Endodermal cell (in vitro differentiated cells): ENCODE measurements at regions not wholly inside any gene's neighbourhood (a gene's known extent, or its start where the extent isn't known, plus 50 kb on each side); places are given as distances from the start of the nearest gene placed in this dataset.

Experiments
- DNase-seq: peaks from one replicate; pipeline ENCODE4 v3.0.0-alpha.2; 2017
- H3K27ac ChIP-seq: 2 replicates; pipeline ENCODE4 v1.5.1; 2013; ENCODE audit warnings: mild to moderate bottlenecking, low read depth, low read length, moderate library complexity
- H3K27me3 ChIP-seq: 2 replicates; pipeline ENCODE4 v1.6.1; 2013; ENCODE audit warnings: mild to moderate bottlenecking, low read length, moderate library complexity; ENCODE audit not compliant: insufficient read depth, control insufficient read depth, poor library complexity, severe bottlenecking
- H3K36me3 ChIP-seq: 2 replicates; pipeline ENCODE4 v1.7.0; 2013; ENCODE audit warnings: mild to moderate bottlenecking, low read length, moderate library complexity; ENCODE audit not compliant: control insufficient read depth, insufficient read depth
- H3K4me1 ChIP-seq: one replicate; pipeline ENCODE4 v1.7.0; 2013; ENCODE audit warnings: low read length; ENCODE audit not compliant: control insufficient read depth, insufficient read depth
- H3K4me3 ChIP-seq: 2 replicates; pipeline ENCODE4 v1.5.1; 2013; ENCODE audit warnings: mild to moderate bottlenecking, low read length, moderate library complexity
- H3K9ac ChIP-seq: 2 replicates; pipeline ENCODE4 v1.6.1; 2013; ENCODE audit warnings: mild to moderate bottlenecking, low read length, moderate library complexity; ENCODE audit not compliant: poor library complexity, severe bottlenecking; ENCODE audit errors: extremely low read depth
- H3K9me3 ChIP-seq: 2 replicates; pipeline ENCODE4 v1.6.1; 2013; ENCODE audit warnings: mild to moderate bottlenecking, low read length, moderate library complexity; ENCODE audit not compliant: control insufficient read depth
- H3K27ac Mint-ChIP-seq: 2 replicates; pipeline ENCODE4 v1.8.0; 2020; ENCODE audit warnings: mixed read lengths
- H3K27me3 Mint-ChIP-seq: 2 replicates; pipeline ENCODE4 v1.8.0; 2021; ENCODE audit warnings: mild to moderate bottlenecking, mixed read lengths; ENCODE audit not compliant: insufficient read depth
- H3K36me3 Mint-ChIP-seq: 2 replicates; pipeline ENCODE4 v1.8.0; 2020; ENCODE audit warnings: low read depth, mixed read lengths
- H3K4me1 Mint-ChIP-seq: 2 replicates; pipeline ENCODE4 v1.8.0; 2020; ENCODE audit warnings: mixed read lengths
- H3K4me3 Mint-ChIP-seq: 2 replicates; pipeline ENCODE4 v1.8.0; 2020; ENCODE audit warnings: mild to moderate bottlenecking, moderate library complexity, mixed read lengths
- H3K9me3 Mint-ChIP-seq: 2 replicates; pipeline ENCODE4 v1.8.0; 2020; ENCODE audit warnings: mild to moderate bottlenecking, mixed read lengths
- WGBS, 2 experiments: methylation state at CpG; one replicate each; pipeline versions ENCODE4 v1.1.5 to v1.1.7; 2013; ENCODE audit warnings: missing lambda C conversion rate in 2 of 2, mixed read lengths in 1 of 2; ENCODE audit not compliant: insufficient coverage in 1 of 2, insufficient read length in 1 of 2; 5-methylcytosine and 5-hydroxymethylcytosine counted together
- TF ChIP-seq, protein P1 (sequence below): fragments of 200-600 bp; sonication (generic); conservative IDR thresholded peaks from 2 replicates; pipeline ENCODE4 v1.5.0; 2021; ENCODE audit warnings: antibody characterized with exemption, mild to moderate bottlenecking

DNA sequence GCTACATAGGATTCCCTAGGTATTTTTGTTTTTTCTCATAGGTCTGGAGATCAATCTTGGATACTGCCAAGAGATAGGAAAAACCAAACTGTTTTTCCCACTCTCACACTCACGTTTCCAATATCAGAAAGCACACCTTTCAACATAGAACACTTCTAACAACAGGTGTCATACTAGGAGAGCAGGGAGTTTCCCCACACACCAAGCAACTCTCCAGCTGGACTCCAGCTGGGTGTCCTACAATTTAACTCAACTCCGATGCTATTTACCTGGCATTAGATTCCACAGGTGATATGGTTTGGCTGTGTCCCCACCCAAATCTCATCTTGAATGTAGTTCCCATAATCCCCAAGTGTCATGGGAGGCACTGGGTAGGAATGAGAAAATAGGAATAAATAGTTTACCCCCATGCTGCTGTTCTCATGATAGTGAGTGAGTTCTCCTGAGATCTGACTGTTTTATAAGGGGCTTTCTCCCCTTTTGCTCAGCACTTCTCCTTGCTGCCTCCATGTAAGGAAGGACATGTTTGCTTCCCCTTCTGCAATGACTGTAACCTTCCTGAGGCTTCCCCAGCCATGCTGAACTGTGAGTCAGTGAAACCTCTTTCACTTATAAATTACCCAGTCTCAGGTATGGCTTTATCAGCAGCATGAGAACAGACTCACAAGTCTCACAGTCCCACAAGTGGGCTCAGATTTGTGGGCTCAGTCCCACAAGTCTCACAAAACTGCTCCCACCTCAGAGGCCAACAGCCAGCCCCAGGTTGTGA lies 354.5 kb upstream of the THBS1 start:
- H3K4me1 ChIP-seq: no peaks in the 10 kb centered on the region
- H3K9me3 Mint-ChIP-seq: peaks cover 1% of the 10 kb centered on the region
- H3K9ac ChIP-seq: no peak overlapping the region
- no peaks in the 10 kb centered on the region for H3K9me3 ChIP-seq
- no peaks in the 10 kb centered on the region for H3K36me3 ChIP-seq
- no peak overlapping the region for H3K27ac Mint-ChIP-seq
- H3K4me1 Mint-ChIP-seq: peaks cover 1% of the 10 kb centered on the region
- H3K36me3 Mint-ChIP-seq: no peaks in the 10 kb centered on the region
- H3K4me3 ChIP-seq: no peak overlapping the region
- H3K27me3 Mint-ChIP-seq: peaks cover 5% of the 10 kb centered on the region
- H3K27ac ChIP-seq: no peak overlapping the region
- WGBS, 2 experiments: 90 to 91% methylated on average over 2 of the region's 2 CpGs
- no peaks in the 10 kb centered on the region for H3K27me3 ChIP-seq
- TF ChIP-seq, protein P1, sequence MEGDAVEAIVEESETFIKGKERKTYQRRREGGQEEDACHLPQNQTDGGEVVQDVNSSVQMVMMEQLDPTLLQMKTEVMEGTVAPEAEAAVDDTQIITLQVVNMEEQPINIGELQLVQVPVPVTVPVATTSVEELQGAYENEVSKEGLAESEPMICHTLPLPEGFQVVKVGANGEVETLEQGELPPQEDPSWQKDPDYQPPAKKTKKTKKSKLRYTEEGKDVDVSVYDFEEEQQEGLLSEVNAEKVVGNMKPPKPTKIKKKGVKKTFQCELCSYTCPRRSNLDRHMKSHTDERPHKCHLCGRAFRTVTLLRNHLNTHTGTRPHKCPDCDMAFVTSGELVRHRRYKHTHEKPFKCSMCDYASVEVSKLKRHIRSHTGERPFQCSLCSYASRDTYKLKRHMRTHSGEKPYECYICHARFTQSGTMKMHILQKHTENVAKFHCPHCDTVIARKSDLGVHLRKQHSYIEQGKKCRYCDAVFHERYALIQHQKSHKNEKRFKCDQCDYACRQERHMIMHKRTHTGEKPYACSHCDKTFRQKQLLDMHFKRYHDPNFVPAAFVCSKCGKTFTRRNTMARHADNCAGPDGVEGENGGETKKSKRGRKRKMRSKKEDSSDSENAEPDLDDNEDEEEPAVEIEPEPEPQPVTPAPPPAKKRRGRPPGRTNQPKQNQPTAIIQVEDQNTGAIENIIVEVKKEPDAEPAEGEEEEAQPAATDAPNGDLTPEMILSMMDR: no peak
- H3K4me3 Mint-ChIP-seq: no peak overlapping the region
- no peak for DNase-seq

DNA sequence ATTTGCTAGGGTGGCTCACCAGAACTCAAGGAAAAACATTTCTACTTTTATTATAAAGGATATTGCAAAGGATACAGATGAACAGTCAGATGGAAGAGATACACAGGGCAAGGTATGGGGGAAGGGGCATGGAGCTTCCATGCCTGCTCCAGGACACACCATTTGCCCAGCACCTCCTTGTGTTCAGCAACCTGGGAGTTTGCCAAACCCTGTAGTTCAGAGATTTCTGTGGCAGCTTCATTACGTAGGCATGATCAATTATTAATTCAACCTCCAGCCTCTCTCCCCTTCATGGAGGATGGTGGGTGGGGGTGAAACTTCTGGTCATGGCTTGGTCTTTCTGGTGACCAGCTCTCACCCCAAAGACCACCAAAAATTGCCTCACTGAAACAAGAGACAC lies 353.9 kb upstream of the THBS1 start:
- DNase-seq: no peak
- H3K36me3 ChIP-seq: no peaks in the 10 kb centered on the region
- no peak overlapping the region for H3K4me3 ChIP-seq
- H3K27me3 ChIP-seq: no peaks in the 10 kb centered on the region
- H3K27ac ChIP-seq: no peak overlapping the region
- Mint-ChIP-seq H3K27ac (no peak overlapping the region), H3K36me3 (no peaks in the 10 kb centered on the region), H3K9me3 (peaks cover 1% of the 10 kb centered on the region), H3K4me1 (peaks cover 1% of the 10 kb centered on the region), H3K27me3 (peaks cover 2% of the 10 kb centered on the region), H3K4me3 (no peak overlapping the region)
- no peak overlapping the region for H3K9ac ChIP-seq
- no CpG with 5 or more reads among the region's 1 CpG for whole genome bisulfite sequencing, 2 experiments
- H3K4me1 ChIP-seq: no peaks in the 10 kb centered on the region
- no peaks in the 10 kb centered on the region for H3K9me3 ChIP-seq
- TF ChIP-seq, protein P1: no peak

DNA sequence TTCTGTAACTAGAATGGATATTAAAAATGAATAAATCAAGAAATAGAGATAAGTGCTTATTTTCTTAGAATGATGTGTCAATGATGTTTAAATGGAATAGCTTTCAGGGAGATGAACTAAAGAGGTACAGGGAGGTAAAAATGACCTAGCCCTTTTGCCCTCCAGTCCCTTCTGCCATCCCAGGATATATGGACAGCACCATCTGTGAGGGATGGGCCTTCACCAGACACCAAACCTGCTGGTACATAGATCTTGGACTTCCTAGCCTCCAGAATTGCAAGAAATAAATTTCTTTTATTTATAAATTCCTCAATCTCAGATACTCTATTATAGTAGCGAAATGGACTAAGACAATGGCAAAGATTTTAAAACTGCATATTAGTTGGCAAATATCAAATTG lies 352.0 kb upstream of the THBS1 start:
- Histone ChIP-seq H3K36me3 (no peaks in the 10 kb centered on the region), H3K9me3 (no peaks in the 10 kb centered on the region), H3K27me3 (no peaks in the 10 kb centered on the region), H3K4me3 (no peak overlapping the region), H3K9ac (no peak overlapping the region), H3K27ac (no peak overlapping the region), H3K4me1 (no peaks in the 10 kb centered on the region)
- Mint-ChIP-seq H3K4me1 (peaks cover 1% of the 10 kb centered on the region), H3K4me3 (no peak overlapping the region), H3K27ac (no peak overlapping the region), H3K27me3 (no peaks in the 10 kb centered on the region), H3K36me3 (no peaks in the 10 kb centered on the region), H3K9me3 (no peaks in the 10 kb centered on the region)
- TF ChIP-seq, protein P1: no peak
- DNase-seq: no peak
- WGBS, 2 experiments: no CpG with 5 or more reads among the region's 1 CpG
